Mammary epithelial cell (primary cell): ENCODE measurements at regions not wholly inside any gene's neighbourhood (a gene's known extent, or its start where the extent isn't known, plus 50 kb on each side); places are given as distances from the start of the nearest gene placed in this dataset.

Source experiments
- EZH2 ChIP-seq: IDR thresholded peaks from 2 replicates; pipeline ENCODE4 v1.6.1; 2012; ENCODE audit warnings: low read length, inconsistent platforms, borderline replicate concordance
- TF ChIP-seq, protein P1 (sequence below), 2 donors: IDR thresholded peaks in 1 of 2; conservative IDR thresholded peaks in 1 of 2; 2 replicates each; pipeline ENCODE4 v1.5.1; 2011 to 2012; ENCODE audit warnings: inconsistent platforms in 2 of 2, low read length in 2 of 2, mild to moderate bottlenecking in 2 of 2, control low read depth in 1 of 2, low read depth in 1 of 2; ENCODE audit not compliant: insufficient read depth in 1 of 2; ENCODE audit errors: extremely low read depth in 1 of 2

GRCh38 chr6:109235481-109236038 lies 140.3 kb downstream of the CEP57L1 start:
- TF ChIP-seq, protein P1, sequence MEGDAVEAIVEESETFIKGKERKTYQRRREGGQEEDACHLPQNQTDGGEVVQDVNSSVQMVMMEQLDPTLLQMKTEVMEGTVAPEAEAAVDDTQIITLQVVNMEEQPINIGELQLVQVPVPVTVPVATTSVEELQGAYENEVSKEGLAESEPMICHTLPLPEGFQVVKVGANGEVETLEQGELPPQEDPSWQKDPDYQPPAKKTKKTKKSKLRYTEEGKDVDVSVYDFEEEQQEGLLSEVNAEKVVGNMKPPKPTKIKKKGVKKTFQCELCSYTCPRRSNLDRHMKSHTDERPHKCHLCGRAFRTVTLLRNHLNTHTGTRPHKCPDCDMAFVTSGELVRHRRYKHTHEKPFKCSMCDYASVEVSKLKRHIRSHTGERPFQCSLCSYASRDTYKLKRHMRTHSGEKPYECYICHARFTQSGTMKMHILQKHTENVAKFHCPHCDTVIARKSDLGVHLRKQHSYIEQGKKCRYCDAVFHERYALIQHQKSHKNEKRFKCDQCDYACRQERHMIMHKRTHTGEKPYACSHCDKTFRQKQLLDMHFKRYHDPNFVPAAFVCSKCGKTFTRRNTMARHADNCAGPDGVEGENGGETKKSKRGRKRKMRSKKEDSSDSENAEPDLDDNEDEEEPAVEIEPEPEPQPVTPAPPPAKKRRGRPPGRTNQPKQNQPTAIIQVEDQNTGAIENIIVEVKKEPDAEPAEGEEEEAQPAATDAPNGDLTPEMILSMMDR (conservative IDR thresholded peaks at IDR 0.05 in 1 of 2, IDR thresholded peaks at IDR 0.05 in 1 of 2; ENCODE audit: extremely low read depth in 1 of 2, insufficient read depth in 1 of 2, low read depth in 1 of 2, low read length in 2 of 2), result no peak
- no peak for TF ChIP-seq EZH2
